Urinary bladder (tissue), 3 donors: ENCODE measurements at regions not wholly inside any gene's neighbourhood (a gene's known extent, or its start where the extent isn't known, plus 50 kb on each side); places are given as distances from the start of the nearest gene placed in this dataset.
"Not testable (repeated sequence)": the region's sequence is repeated elsewhere in the genome, so short reads cannot be mapped to it uniquely, and the experiment has no call there.

Experiments used
- DNase-seq: peaks from one replicate; pipeline ENCODE4 v3.0.0-alpha.2; 2015; ENCODE audit errors: extremely low spot score
- H3K27ac ChIP-seq: one replicate; pipeline ENCODE4 v1.5.1; 2013; ENCODE audit warnings: low read depth, mild to moderate bottlenecking, moderate library complexity
- H3K36me3 ChIP-seq: one replicate; pipeline ENCODE4 v1.6.1; 2013; ENCODE audit warnings: mild to moderate bottlenecking, moderate library complexity; ENCODE audit not compliant: insufficient read depth
- H3K4me1 ChIP-seq: one replicate; pipeline ENCODE4 v1.6.1; 2013; ENCODE audit warnings: mild to moderate bottlenecking, moderate library complexity; ENCODE audit not compliant: insufficient read depth
- H3K4me3 ChIP-seq: one replicate; pipeline ENCODE4 v1.5.1; 2013; ENCODE audit warnings: low read depth, low read length
- WGBS: extraction: QIAGEN DNeasy Blood & Tissue Kit; methylation state at CpG from one replicate; pipeline ENCODE4 v1.1.7; 2013; 5-methylcytosine and 5-hydroxymethylcytosine counted together
- donor health status: healthy with polysubstance abuse.
- donor health status: healthy.

GRCh38 chr4:31183256-31183655 is 463.1 kb downstream of the PCDH7 start:
- no peaks in the 10 kb centered on the region for H3K4me1 ChIP-seq
- WGBS = 85% methylated on average over 4 of the region's 4 CpGs
- no peaks in the 10 kb centered on the region for H3K36me3 ChIP-seq
- no peak overlapping the region for H3K4me3 ChIP-seq
- no peak for DNase-seq
- H3K27ac ChIP-seq = no peak overlapping the region

DNA sequence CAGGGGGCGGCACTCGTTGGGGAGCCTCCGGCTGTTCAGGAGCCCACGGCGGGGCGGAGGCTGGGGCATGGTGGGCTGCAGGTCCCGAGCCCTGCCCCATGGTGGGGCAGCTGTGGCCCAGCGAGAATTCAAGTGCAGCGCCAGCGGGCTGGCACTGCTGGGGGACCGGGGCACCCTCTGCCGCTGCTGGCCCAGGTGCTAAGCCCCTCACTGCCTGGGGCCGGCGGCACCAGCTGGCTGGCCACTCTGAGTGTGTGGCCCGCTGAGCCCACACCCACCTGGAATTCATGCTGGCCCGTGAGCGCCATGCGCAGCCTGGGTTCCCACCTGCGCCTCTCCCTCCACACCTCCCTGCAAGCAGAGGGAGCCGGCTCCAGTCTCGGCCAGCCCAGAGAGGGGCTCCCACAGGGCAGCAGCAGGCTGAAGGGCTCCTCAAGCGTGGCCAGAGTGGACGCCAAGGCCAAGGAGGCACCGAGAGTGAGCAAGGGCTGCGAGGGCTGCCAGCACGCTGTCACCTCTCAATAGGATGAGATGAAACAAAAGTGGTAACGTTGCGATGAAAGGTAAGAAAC is 464.9 kb downstream of the PCDH7 start:
- no peak for DNase-seq
- no peak overlapping the region for H3K4me3 ChIP-seq
- 88% methylated on average over 28 of the region's 28 CpGs for WGBS
- H3K4me1 ChIP-seq = no peaks in the 10 kb centered on the region
- no peaks in the 10 kb centered on the region for H3K36me3 ChIP-seq
- H3K27ac ChIP-seq = no peak overlapping the region

DNA sequence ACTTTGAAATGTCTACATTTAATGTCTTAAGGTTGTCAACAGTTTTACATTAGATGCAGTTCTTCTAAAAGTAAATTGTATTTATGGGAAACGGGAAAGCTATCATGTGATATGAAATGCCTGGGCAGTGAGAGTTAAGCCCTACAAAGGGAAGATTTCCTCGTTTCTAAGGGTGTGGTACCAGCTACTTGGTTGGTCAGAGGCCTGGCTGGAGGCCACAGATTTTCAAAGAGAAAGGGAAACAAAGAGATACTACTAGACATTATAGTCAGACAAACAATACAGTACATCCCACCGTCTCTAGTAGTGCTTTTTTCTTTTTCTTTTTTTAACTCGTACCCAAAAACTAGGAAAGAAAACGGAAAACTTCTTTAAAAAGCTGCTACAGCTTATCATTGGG is 467.8 kb downstream of the PCDH7 start:
- H3K4me3 ChIP-seq = no peak overlapping the region
- H3K27ac ChIP-seq = no peak overlapping the region
- no peaks in the 10 kb centered on the region for H3K4me1 ChIP-seq
- WGBS = 70% methylated on average over 5 of the region's 5 CpGs
- DNase-seq = no peak
- no peaks in the 10 kb centered on the region for H3K36me3 ChIP-seq

DNA sequence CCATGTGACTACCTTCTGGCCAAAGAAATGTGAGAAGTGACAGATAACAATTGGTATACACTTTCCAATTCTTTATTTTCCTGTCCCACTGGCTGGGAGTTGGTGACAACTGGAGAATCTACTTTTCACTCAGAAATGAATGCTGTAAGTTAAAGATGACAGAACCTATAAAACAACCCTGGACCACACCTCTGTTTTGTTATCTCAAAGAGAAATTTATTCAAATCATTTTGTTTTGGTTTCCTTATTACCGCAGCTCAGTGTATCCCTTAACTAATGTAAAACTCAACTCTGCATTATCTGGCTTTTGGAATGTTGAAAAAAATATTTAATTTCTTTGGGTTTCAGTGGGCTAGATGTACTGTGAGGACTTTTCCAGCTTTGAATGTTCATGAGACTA is 469.8 kb downstream of the PCDH7 start:
- H3K36me3 ChIP-seq = no peaks in the 10 kb centered on the region
- no peak overlapping the region for H3K27ac ChIP-seq
- no peak overlapping the region for H3K4me3 ChIP-seq
- WGBS = 90% methylated on average over 1 of the region's 1 CpG
- H3K4me1 ChIP-seq = no peaks in the 10 kb centered on the region
- no peak for DNase-seq

GRCh38 chr4:31190671-31191070 is 470.5 kb downstream of the PCDH7 start:
- no peaks in the 10 kb centered on the region for H3K4me1 ChIP-seq

DNA sequence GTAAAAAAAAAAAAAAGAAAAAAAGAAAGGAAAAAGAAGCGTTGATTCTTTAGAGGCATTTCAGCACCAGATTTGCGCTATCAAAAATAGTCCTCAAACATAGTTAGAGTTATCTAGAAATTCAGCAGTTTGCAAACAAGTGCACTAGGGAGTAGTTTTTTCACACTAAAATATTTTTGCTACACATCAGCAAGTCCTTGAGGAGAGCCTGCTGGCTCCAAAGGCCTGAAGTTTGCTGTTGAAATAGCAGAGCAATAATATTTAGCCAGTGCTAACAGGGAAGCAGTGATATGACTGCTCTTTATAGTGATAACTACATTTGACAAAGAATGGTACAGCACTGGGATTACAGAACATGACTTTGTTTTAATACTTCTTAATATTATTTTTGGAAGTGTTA is 472.2 kb downstream of the PCDH7 start:
- Histone ChIP-seq H3K4me3 (no peak overlapping the region), H3K4me1 (no peaks in the 10 kb centered on the region), H3K36me3 (no peaks in the 10 kb centered on the region), H3K27ac (no peak overlapping the region)
- 59% methylated on average over 2 of the region's 2 CpGs for WGBS
- DNase-seq = no peak

More at GRCh38 chr4:31190671-31191070, 470.5 kb downstream of the PCDH7 start:
- no peak overlapping the region for H3K4me3 ChIP-seq
- DNase-seq = no peak
- no peaks in the 10 kb centered on the region for H3K36me3 ChIP-seq
- no peak overlapping the region for H3K27ac ChIP-seq

DNA sequence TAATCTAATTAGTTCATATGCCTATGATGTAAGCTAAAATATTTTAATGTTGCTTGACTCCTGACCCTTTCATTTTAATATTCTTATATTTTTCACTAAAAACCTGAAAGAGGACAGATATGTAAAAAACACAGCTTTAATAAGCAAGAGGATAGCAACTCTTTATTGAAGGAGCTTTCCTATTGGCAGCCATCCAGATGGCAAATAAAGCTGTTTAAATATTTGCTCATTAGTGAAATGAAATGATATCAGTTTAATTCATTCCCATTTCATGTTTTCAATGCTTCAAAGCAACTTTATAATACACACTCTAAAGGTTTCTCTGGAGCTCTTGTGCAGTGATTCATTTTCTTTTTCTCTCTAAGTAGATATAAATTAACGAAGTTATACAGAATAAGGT is 473.4 kb downstream of the PCDH7 start:
- H3K4me1 ChIP-seq = no peaks in the 10 kb centered on the region
- no peak for DNase-seq
- H3K27ac ChIP-seq = no peak overlapping the region
- H3K36me3 ChIP-seq = no peaks in the 10 kb centered on the region
- 87% methylated on average over 1 of the region's 1 CpG for WGBS
- H3K4me3 ChIP-seq = no peak overlapping the region

DNA sequence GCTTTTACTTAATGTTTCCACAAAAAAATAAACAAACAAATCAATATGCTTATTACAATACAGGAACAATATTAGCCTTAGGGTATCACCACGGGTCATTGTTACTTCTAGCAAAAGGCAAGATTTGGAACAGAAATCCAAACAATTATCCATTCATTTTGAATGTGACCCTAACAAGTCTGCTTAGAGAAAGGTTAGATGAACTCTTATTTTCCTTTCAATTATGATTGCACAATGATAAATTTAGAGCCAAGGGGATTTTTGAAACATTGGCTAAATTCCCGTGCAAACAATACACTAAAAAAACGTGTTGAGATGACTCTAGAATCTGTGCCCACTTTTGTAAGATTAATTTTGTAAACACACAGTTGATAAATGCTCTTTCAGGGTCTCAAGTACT is 474.7 kb downstream of the PCDH7 start:
- no peaks in the 10 kb centered on the region for H3K36me3 ChIP-seq
- H3K4me1 ChIP-seq = no peaks in the 10 kb centered on the region
- 71% methylated on average over 3 of the region's 3 CpGs for WGBS
- no peak for DNase-seq
- no peak overlapping the region for H3K4me3 ChIP-seq
- no peak overlapping the region for H3K27ac ChIP-seq

DNA sequence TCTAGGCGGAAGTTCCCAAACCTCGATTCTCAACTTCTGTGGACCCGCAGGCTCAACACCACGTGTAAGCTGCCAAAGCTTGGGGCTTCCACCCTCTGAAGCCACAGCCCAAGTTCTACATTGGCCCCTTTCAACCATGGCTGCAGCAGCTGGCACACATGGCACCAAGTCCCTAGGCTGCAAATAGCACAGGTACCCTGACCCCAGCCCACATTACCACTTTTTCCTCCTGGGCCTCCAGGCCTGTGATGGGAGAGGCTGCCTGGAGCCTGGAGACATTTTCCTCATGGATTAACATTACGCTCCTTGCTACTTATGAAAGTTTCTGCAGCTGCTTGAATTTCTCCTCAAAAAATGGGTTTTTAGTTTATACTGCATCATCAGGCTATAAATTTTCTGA is 479.5 kb downstream of the PCDH7 start:
- Histone ChIP-seq H3K36me3 (no peaks in the 10 kb centered on the region), H3K4me1 (no peaks in the 10 kb centered on the region)
- DNase-seq = no peak

DNA sequence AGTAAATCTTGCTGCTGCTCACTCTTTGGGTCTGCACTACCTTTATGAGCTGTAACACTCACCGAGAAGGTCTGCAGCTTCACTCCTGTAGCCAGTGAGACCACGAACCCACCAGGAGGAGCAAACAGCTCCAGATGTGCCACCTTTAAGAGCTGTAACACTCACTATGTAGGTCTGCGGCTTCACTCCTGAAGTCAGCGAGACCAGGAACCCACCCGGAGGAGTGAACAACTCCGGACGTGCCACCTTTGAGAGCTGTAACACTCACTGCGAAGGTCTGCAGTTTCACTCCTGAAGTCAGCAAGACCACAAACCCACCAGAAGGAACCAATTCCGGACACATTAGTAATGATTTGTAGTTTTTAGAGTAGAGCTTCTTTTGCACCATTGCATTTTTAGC is 481.9 kb downstream of the PCDH7 start:
- not testable (repeated sequence) for H3K27ac ChIP-seq, DNase-seq, H3K4me1 ChIP-seq, H3K36me3 ChIP-seq, H3K4me3 ChIP-seq
- WGBS = 96% methylated on average over 9 of the region's 9 CpGs

More for the DNA sequence above, 479.5 kb downstream of the PCDH7 start:
- H3K27ac ChIP-seq = no peak overlapping the region
- no peak overlapping the region for H3K4me3 ChIP-seq
- WGBS = 98% methylated on average over 5 of the region's 5 CpGs

GRCh38 chr4:31204874-31205273 is 484.7 kb downstream of the PCDH7 start:
- Histone ChIP-seq H3K36me3 (no peaks in the 10 kb centered on the region), H3K4me3 (no peak overlapping the region), H3K27ac (no peak overlapping the region), H3K4me1 (no peaks in the 10 kb centered on the region)
- WGBS = 75% methylated on average over 1 of the region's 1 CpG
- DNase-seq = no peak

DNA sequence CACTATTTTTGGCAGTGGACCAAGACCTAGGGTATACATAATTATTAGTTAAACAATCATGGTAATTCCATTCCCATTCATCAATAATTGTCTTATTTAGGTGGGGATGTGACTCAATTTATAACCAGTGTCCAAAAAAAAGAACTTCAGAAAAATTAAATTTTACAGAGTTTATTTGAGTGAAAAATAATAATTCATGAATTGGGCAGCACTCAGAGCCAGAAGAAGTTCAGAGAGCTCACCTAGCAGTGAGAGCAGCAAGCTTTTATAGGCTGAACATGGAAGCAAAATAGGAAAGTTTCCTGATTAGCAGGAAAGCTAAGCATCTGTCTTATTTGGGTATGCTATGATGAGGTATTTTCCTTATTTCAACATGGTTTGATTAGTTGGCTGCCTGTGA is 500.8 kb downstream of the PCDH7 start:
- DNase-seq = no peak
- Histone ChIP-seq H3K4me1 (no peaks in the 10 kb centered on the region), H3K36me3 (no peaks in the 10 kb centered on the region), H3K4me3 (no peak overlapping the region), H3K27ac (no peak overlapping the region)

DNA sequence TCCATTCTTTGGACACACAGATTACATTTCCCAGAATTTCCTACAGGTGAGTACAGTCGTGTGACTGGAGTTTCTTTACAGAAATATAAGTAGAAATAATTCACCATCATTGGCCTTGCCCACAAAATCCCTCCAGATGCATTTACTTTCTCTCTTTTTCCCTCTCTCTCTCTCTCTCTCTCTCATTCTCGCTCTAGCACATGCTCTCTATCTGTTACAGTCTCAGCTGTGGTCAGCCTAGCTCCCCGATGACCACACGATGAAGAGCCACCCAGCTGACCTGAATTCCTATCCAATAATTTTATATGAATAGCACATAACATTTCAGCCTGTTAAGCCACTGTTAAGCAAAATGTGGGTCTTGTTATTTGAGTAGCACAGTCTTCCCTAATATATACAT is 507.9 kb downstream of the PCDH7 start:
- H3K36me3 ChIP-seq = no peaks in the 10 kb centered on the region
- H3K4me1 ChIP-seq = no peaks in the 10 kb centered on the region
- WGBS = 86% methylated on average over 4 of the region's 4 CpGs
- DNase-seq = no peak
- no peak overlapping the region for H3K4me3 ChIP-seq
- no peak overlapping the region for H3K27ac ChIP-seq

DNA sequence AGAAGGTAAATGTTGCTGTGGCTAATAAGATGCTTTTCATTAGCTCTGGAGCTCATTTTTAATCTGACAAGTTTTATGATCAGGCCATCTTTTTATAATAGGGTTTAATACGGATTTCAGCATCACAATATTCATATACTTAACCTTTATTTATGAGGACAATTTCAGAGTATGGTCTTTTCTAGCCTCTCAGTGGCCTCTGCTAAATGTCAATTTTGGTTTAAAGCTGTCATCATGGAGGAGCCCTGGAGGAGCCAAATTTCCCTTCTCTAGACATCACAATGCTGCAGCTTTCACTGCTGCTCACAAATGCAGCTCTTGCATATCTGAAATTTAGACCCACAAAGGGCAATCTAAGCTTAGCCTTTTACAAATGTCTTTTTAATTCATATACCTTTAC is 510.4 kb downstream of the PCDH7 start:
- Histone ChIP-seq H3K4me3 (no peak overlapping the region), H3K36me3 (no peaks in the 10 kb centered on the region), H3K27ac (no peak overlapping the region), H3K4me1 (no peaks in the 10 kb centered on the region)
- WGBS = 28% methylated on average over 1 of the region's 1 CpG
- no peak for DNase-seq

GRCh38 chr4:31234494-31234893 is 514.3 kb downstream of the PCDH7 start:
- no peaks in the 10 kb centered on the region for H3K36me3 ChIP-seq
- no peak for DNase-seq
- no peak overlapping the region for H3K4me3 ChIP-seq
- H3K27ac ChIP-seq = no peak overlapping the region
- 92% methylated on average over 2 of the region's 2 CpGs for WGBS
- H3K4me1 ChIP-seq = no peaks in the 10 kb centered on the region
